ENCODE measurements at regions not wholly inside any gene's neighbourhood (a gene's known extent, or its start where the extent isn't known, plus 50 kb on each side); places are given as distances from the start of the nearest gene placed in this dataset.
"Not testable (repeated sequence)": the region's sequence is repeated elsewhere in the genome, so short reads cannot be mapped to it uniquely, and the experiment has no call there.

DNA sequence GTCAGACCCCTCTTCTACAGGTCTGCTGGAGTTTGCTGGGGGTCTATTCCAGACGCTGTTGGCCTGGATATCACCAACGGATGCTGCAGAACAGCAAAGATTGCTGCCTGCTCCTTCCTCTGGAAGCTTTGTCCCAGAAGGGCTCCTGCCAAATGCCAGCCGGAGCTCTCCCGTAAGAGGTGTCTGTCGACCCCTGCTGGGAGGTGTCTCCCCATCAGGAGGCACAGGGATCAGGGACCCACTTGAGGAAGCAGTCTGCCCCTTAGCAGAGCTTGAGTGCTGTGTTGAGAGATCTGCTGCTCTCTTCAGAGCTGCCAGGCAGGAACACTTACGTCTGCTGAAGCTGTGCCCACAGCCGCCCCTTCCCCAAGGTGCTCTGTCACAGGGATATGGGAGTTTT, 122.1 kb upstream of the TNP1 start:
- TF ChIP-seq, protein P1, sequence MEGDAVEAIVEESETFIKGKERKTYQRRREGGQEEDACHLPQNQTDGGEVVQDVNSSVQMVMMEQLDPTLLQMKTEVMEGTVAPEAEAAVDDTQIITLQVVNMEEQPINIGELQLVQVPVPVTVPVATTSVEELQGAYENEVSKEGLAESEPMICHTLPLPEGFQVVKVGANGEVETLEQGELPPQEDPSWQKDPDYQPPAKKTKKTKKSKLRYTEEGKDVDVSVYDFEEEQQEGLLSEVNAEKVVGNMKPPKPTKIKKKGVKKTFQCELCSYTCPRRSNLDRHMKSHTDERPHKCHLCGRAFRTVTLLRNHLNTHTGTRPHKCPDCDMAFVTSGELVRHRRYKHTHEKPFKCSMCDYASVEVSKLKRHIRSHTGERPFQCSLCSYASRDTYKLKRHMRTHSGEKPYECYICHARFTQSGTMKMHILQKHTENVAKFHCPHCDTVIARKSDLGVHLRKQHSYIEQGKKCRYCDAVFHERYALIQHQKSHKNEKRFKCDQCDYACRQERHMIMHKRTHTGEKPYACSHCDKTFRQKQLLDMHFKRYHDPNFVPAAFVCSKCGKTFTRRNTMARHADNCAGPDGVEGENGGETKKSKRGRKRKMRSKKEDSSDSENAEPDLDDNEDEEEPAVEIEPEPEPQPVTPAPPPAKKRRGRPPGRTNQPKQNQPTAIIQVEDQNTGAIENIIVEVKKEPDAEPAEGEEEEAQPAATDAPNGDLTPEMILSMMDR (IDR thresholded peaks at IDR 0.05): not testable (repeated sequence)
- not testable (repeated sequence) for TF ChIP-seq EP300 (IDR thresholded peaks at IDR 0.05)
